ENCODE measurements at regions not wholly inside any gene's neighbourhood (a gene's known extent, or its start where the extent isn't known, plus 50 kb on each side); places are given as distances from the start of the nearest gene placed in this dataset.

DNA sequence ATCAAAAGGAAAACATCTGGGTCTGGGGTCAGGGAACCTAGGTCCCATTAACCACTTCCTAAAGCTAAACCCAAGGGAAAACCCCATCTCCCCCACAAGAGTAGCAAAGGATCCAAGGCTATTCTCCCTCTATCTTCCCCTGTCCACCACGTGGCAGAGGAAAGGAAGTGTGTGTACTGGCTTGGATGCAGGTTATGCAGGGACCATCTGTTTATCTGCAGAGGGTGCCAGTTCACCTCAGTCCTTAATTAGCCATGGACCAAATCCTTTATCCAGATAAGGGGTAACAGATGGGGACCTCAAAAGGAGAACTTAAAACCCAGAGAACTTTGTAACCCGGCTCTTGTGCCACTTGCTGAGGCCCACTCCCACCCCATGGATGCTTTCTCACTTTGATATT, 135.3 kb downstream of the ZNF518B start:
- Histone ChIP-seq H3K27ac (no peak overlapping the region), H3K4me3 (no peak overlapping the region), H3K4me1 (replicated peaks in 1 of 2) (no peaks in the 10 kb centered on the region)
- in situ Hi-C loops (cut with MboI; ENCODE audit: low pct_unique_long_range_greater_than_20kb in 2 of 9, low sequenced_read_pairs in 9 of 9, unreplicated experiment in 9 of 9): no loop called here
- WGBS, 10 experiments: 0 to 80% (median 30%) methylated on average over 1 to 2 of the region's 2 CpGs; no CpG with 5 or more reads in 3 of the 10 experiments
- ATAC-seq (replicated peaks in 6 of 8): no peak

- no peak for ATAC-seq (replicated peaks in 6 of 8)
- 15 to 75% (median 55%) methylated on average over 1 to 3 of the region's 4 CpGs; no CpG with 5 or more reads in 4 of the 10 experiments for WGBS, 10 experiments
- Histone ChIP-seq H3K4me1 (replicated peaks in 1 of 2) (no peaks in the 10 kb centered on the region), H3K4me3 (no peak overlapping the region), H3K27ac (no peak overlapping the region)
- in situ Hi-C loops (cut with MboI; ENCODE audit: low pct_unique_long_range_greater_than_20kb in 2 of 9, low sequenced_read_pairs in 9 of 9, unreplicated experiment in 9 of 9): no loop called here
Observed at GRCh38 chr4:10320130-10320529, 137.1 kb downstream of the ZNF518B start.

- H3K27ac ChIP-seq: no peak overlapping the region
- no peak overlapping the region for H3K4me3 ChIP-seq
- 0 to 86% (median 80%) methylated on average over 1 of the region's 2 CpGs; no CpG with 5 or more reads in 7 of the 10 experiments for WGBS, 10 experiments
- H3K4me1 ChIP-seq (replicated peaks in 1 of 2): no peaks in the 10 kb centered on the region
- in situ Hi-C loops (cut with MboI; ENCODE audit: low pct_unique_long_range_greater_than_20kb in 2 of 9, low sequenced_read_pairs in 9 of 9, unreplicated experiment in 9 of 9): no loop called here
- ATAC-seq (replicated peaks in 6 of 8): no peak
Observed at GRCh38 chr4:10317345-10317744, 139.9 kb downstream of the ZNF518B start.

DNA sequence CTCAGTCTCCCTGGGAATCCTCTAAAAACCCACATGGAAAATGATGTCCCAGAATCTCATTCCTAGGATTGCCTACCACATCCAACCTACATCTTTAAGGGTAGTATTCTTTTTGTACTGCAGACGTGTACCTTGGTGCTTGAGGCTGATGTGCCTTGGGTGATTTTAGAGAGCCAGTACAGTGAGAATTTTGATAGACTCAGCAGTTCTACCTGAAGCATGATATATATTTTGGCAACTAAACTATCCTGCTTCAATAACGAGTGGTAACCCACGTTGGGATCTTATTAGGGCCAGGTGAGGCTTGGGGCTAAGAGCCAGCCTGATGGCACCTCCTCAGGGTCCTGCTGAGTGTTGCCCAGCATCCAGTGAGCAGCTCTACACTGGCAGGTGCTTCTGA, 140.4 kb downstream of the ZNF518B start:
- no peak for ATAC-seq (replicated peaks in 6 of 8)
- in situ Hi-C loops (cut with MboI; ENCODE audit: low pct_unique_long_range_greater_than_20kb in 2 of 9, low sequenced_read_pairs in 9 of 9, unreplicated experiment in 9 of 9): no loop called here
- Histone ChIP-seq H3K27ac (no peak overlapping the region), H3K4me3 (no peak overlapping the region), H3K4me1 (replicated peaks in 1 of 2) (no peaks in the 10 kb centered on the region)
- WGBS, 10 experiments: 0 to 76% (median 60%) methylated on average over 1 to 3 of the region's 3 CpGs; no CpG with 5 or more reads in 7 of the 10 experiments

GRCh38 chr4:10315638-10316037, 141.6 kb downstream of the ZNF518B start:
- 20 to 86% (median 59%) methylated on average over 1 to 4 of the region's 4 CpGs; no CpG with 5 or more reads in 1 of the 10 experiments for WGBS, 10 experiments
- in situ Hi-C loops (cut with MboI; ENCODE audit: low pct_unique_long_range_greater_than_20kb in 2 of 9, low sequenced_read_pairs in 9 of 9, unreplicated experiment in 9 of 9): no loop called here
- Histone ChIP-seq H3K27ac (no peak overlapping the region), H3K4me1 (replicated peaks in 1 of 2) (no peaks in the 10 kb centered on the region), H3K4me3 (no peak overlapping the region)
- no peak for ATAC-seq (replicated peaks in 6 of 8)

DNA sequence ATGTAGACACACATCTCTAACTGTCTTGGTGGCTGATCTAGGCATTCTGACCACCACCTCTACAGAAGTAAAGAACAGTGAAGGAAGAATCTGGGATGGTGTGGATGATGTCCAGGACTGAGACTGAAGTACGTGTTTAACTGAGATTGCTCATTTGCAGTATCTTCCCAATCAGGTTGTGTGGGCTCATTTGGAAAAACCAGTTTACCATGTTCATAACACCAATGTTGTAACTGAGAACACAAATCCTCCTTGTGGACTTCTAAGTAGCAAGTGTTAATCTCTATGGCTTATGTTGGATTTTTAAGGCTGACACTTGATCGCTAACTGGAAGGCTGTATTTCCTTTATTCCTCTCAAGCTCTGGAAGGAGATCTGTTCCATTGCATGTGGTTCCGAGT, 144.7 kb downstream of the ZNF518B start:
- ATAC-seq (replicated peaks in 6 of 8): no peak
- in situ Hi-C loops (cut with MboI; ENCODE audit: low pct_unique_long_range_greater_than_20kb in 2 of 9, low sequenced_read_pairs in 9 of 9, unreplicated experiment in 9 of 9): no loop called here
- H3K4me3 ChIP-seq: no peak overlapping the region
- no peaks in the 10 kb centered on the region for H3K4me1 ChIP-seq (replicated peaks in 1 of 2)
- H3K27ac ChIP-seq: no peak overlapping the region
- WGBS, 10 experiments: 50 to 92% (median 73%) methylated on average over 1 to 3 of the region's 3 CpGs; no CpG with 5 or more reads in 2 of the 10 experiments

GRCh38 chr4:10311939-10312338, 145.3 kb downstream of the ZNF518B start:
- Histone ChIP-seq H3K4me1 (replicated peaks in 1 of 2) (no peaks in the 10 kb centered on the region), H3K4me3 (no peak overlapping the region), H3K27ac (no peak overlapping the region)
- ATAC-seq (replicated peaks in 6 of 8): no peak
- in situ Hi-C loops (cut with MboI; ENCODE audit: low pct_unique_long_range_greater_than_20kb in 2 of 9, low sequenced_read_pairs in 9 of 9, unreplicated experiment in 9 of 9): no loop called here
- 17 to 77% (median 45%) methylated on average over 1 to 4 of the region's 4 CpGs; no CpG with 5 or more reads in 1 of the 10 experiments for WGBS, 10 experiments

- Histone ChIP-seq H3K4me3 (no peak overlapping the region), H3K27ac (no peak overlapping the region), H3K4me1 (replicated peaks in 1 of 2) (no peaks in the 10 kb centered on the region)
- no peak for ATAC-seq (replicated peaks in 6 of 8)
- in situ Hi-C loops (cut with MboI; ENCODE audit: low pct_unique_long_range_greater_than_20kb in 2 of 9, low sequenced_read_pairs in 9 of 9, unreplicated experiment in 9 of 9): no loop called here
Observed at GRCh38 chr4:10305816-10306215, 151.4 kb downstream of the ZNF518B start.

DNA sequence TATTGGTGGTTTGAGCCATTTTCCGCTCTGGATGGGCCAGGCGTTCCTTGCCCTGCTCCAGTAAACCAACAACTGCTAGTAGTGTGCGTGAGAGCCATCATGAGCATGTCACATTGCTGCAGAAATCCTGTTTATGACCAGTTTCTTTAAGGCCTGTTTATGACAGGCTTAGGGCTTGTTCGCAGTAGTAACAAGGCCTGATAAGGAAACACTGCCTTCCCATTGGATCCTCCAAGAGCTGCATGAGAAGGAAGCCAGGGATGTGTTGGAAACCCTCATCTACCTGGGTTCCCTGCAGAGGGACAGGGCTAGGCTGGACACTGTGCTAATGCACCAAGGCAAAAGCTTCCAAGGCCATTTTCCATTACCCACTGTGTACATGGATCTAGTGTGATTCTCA, 153.9 kb downstream of the ZNF518B start:
- in situ Hi-C loops (cut with MboI; ENCODE audit: low pct_unique_long_range_greater_than_20kb in 2 of 9, low sequenced_read_pairs in 9 of 9, unreplicated experiment in 9 of 9): no loop called here
- Histone ChIP-seq H3K4me3 (no peak overlapping the region), H3K4me1 (replicated peaks in 1 of 2) (no peaks in the 10 kb centered on the region), H3K27ac (no peak overlapping the region)
- WGBS, 10 experiments: 30 to 94% (median 80%) methylated on average over 1 to 4 of the region's 4 CpGs; no CpG with 5 or more reads in 3 of the 10 experiments
- no peak for ATAC-seq (replicated peaks in 6 of 8)

DNA sequence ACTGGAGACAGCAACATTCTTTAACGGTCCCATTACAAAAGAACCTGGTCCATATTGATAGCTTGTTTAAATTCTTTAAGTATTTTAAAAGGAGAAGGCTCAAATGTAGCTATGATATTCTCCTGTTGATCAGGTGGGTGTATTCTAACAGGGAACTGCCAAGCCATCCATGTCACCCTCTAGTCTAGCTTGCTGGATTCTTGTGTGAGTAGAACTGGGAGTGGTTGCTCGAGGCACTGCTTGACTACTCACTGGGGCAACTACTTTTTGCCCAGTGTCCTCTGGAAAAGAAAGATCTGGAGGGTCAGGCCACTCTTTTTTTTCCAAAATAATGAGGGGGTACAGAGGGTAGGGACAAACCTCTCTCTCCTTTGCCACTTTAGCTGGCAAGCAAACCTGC, 155.1 kb downstream of the ZNF518B start:
- in situ Hi-C loops (cut with MboI; ENCODE audit: low pct_unique_long_range_greater_than_20kb in 2 of 9, low sequenced_read_pairs in 9 of 9, unreplicated experiment in 9 of 9): no loop called here
- Histone ChIP-seq H3K4me3 (no peak overlapping the region), H3K4me1 (replicated peaks in 1 of 2) (peaks cover 0 to under 1% of the 10 kb centered on the region in 2 donors), H3K27ac (no peak overlapping the region)
- 14 to 86% (median 60%) methylated on average over 1 to 2 of the region's 2 CpGs; no CpG with 5 or more reads in 3 of the 10 experiments for WGBS, 10 experiments
- no peak for ATAC-seq (replicated peaks in 6 of 8)

DNA sequence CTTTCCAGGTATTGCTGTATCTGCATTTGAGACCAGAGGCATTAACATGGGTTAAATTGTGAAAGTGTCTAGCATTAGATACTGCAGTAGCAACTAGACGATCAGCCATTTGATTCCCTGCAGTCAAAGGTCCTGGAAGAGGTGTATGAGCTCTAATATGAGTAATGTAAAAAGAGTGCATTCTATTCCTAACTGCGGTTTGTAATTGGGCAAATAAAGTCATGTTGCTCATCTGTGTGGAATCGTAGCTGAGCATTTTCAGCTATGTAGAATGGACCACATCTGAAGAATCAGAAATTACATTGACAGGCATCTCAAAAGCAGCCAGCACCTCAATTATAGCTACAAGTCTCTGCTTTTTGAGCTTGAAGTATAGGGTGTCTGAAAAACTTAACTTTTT, 157.6 kb downstream of the ZNF518B start:
- no peak overlapping the region for H3K4me3 ChIP-seq
- no peak overlapping the region for H3K27ac ChIP-seq
- 0 to 80% (median 67%) methylated on average over 1 to 2 of the region's 3 CpGs; no CpG with 5 or more reads in 3 of the 10 experiments for WGBS, 10 experiments
- no peak for ATAC-seq (replicated peaks in 6 of 8)
- in situ Hi-C loops (cut with MboI; ENCODE audit: low pct_unique_long_range_greater_than_20kb in 2 of 9, low sequenced_read_pairs in 9 of 9, unreplicated experiment in 9 of 9): no loop called here
- peaks cover 7 to 8% of the 10 kb centered on the region in 2 donors for H3K4me1 ChIP-seq (replicated peaks in 1 of 2)

GRCh38 chr4:10298681-10299080, 158.5 kb downstream of the ZNF518B start:
- no peak for ATAC-seq (replicated peaks in 6 of 8)
- H3K4me3 ChIP-seq: no peak overlapping the region
- 50 to 89% (median 80%) methylated on average over 1 to 3 of the region's 3 CpGs; no CpG with 5 or more reads in 2 of the 10 experiments for WGBS, 10 experiments
- in situ Hi-C loops (cut with MboI; ENCODE audit: low pct_unique_long_range_greater_than_20kb in 2 of 9, low sequenced_read_pairs in 9 of 9, unreplicated experiment in 9 of 9): no loop called here
- H3K27ac ChIP-seq: no peak overlapping the region
- H3K4me1 ChIP-seq (replicated peaks in 1 of 2): peaks cover 7 to 8% of the 10 kb centered on the region in 2 donors

- peak in 5 of 8 experiments; percentile 53 to 92 (median 81) for ATAC-seq (replicated peaks in 6 of 8)
- WGBS, 10 experiments: 0 to 60% (median 20%) methylated on average over 1 to 3 of the region's 3 CpGs; no CpG with 5 or more reads in 2 of the 10 experiments
- peaks cover 7 to 8% of the 10 kb centered on the region in 2 donors for H3K4me1 ChIP-seq (replicated peaks in 1 of 2)
- no peak overlapping the region for H3K4me3 ChIP-seq
- in situ Hi-C loops (cut with MboI; ENCODE audit: low pct_unique_long_range_greater_than_20kb in 2 of 9, low sequenced_read_pairs in 9 of 9, unreplicated experiment in 9 of 9): no loop called here
- H3K27ac ChIP-seq: no peak overlapping the region
Observed at GRCh38 chr4:10296730-10297129, 160.5 kb downstream of the ZNF518B start.

GRCh38 chr4:10295301-10295700, 161.9 kb downstream of the ZNF518B start:
- no peak overlapping the region for H3K4me3 ChIP-seq
- ATAC-seq (replicated peaks in 6 of 8): no peak
- peaks cover 7 to 8% of the 10 kb centered on the region in 2 donors for H3K4me1 ChIP-seq (replicated peaks in 1 of 2)
- H3K27ac ChIP-seq: no peak overlapping the region
- in situ Hi-C loops (cut with MboI; ENCODE audit: low pct_unique_long_range_greater_than_20kb in 2 of 9, low sequenced_read_pairs in 9 of 9, unreplicated experiment in 9 of 9): no loop called here
- 25 to 100% (median 89%) methylated on average over 1 to 2 of the region's 3 CpGs; no CpG with 5 or more reads in 3 of the 10 experiments for WGBS, 10 experiments

All from motor neuron (in vitro differentiated cells).